Kidney (tissue), 13 donors: ENCODE measurements at regions not wholly inside any gene's neighbourhood (a gene's known extent, or its start where the extent isn't known, plus 50 kb on each side); places are given as distances from the start of the nearest gene placed in this dataset.

ENCODE experiments used
- DNase-seq, 5 donors: peaks; one replicate each; pipeline ENCODE4 v3.0.0-alpha.2; 2013 to 2020
- FAIRE-seq: peaks from 2 replicates; lab custom pipeline; 2012; peaks lifted over from hg19 to GRCh38; lab: Jason Lieb, UNC
- H3K27ac ChIP-seq, 2 donors: one replicate each; pipeline ENCODE4 v1.7.0; 2013; ENCODE audit warnings: low read depth in 2 of 2, low read length in 2 of 2, inconsistent platforms in 1 of 2
- H3K27me3 ChIP-seq: one replicate; pipeline ENCODE4 v1.7.1; 2013; ENCODE audit warnings: low read length, inconsistent platforms; ENCODE audit not compliant: control insufficient read depth, insufficient read depth
- H3K36me3 ChIP-seq, 3 donors: one replicate each; pipeline versions ENCODE4 v1.7.0 to v1.7.1; 2013; ENCODE audit warnings: low read length in 3 of 3, control low read depth in 1 of 3, inconsistent platforms in 1 of 3; ENCODE audit not compliant: insufficient read depth in 3 of 3, control insufficient read depth in 2 of 3
- H3K4me1 ChIP-seq, 3 donors: one replicate each; pipeline versions ENCODE4 v1.7.0 to v1.7.1; 2013; ENCODE audit warnings: low read length in 3 of 3, inconsistent platforms in 1 of 3, low read depth in 1 of 3; ENCODE audit not compliant: control insufficient read depth in 2 of 3, insufficient read depth in 2 of 3
- H3K4me3 ChIP-seq, 3 donors: one replicate each; pipeline versions ENCODE4 v1.7.0 to v1.8.1; 2013; ENCODE audit warnings: low read length in 3 of 3, control low read depth in 1 of 3, inconsistent platforms in 1 of 3
- H3K9ac ChIP-seq, 3 donors: one replicate each; pipeline versions ENCODE4 v1.7.0 to v1.7.1; 2013; ENCODE audit warnings: low read length in 3 of 3, control low read depth in 1 of 3, inconsistent platforms in 1 of 3
- H3K9me3 ChIP-seq, 3 donors: one replicate each; pipeline versions ENCODE4 v1.7.0 to v1.7.1; 2013; ENCODE audit warnings: low read length in 3 of 3, control low read depth in 1 of 3, inconsistent platforms in 1 of 3; ENCODE audit not compliant: control insufficient read depth in 2 of 3, insufficient read depth in 1 of 3
- CTCF ChIP-seq: IDR thresholded peaks from 3 replicates; pipeline ENCODE4 v1.5.1; 2012; ENCODE audit warnings: mild to moderate bottlenecking, moderate library complexity, borderline replicate concordance; ENCODE audit not compliant: insufficient read depth; ENCODE audit errors: extremely low read depth
- intact Hi-C: fragments of 100-400 bp; cut with DNase I; formaldehyde crosslinking; loops from one replicate; pipeline ENCODE4 v1.11.1; 2022
- donor health status: control.
- donor health status: control.
- donor health status: control.
- donor health status: control.
- donor health status: control.
- donor health status: DM: yes; HTN: yes; CAD: no.
- donor health status: Normal renal cell carcinoma (clear cell type).

DNA sequence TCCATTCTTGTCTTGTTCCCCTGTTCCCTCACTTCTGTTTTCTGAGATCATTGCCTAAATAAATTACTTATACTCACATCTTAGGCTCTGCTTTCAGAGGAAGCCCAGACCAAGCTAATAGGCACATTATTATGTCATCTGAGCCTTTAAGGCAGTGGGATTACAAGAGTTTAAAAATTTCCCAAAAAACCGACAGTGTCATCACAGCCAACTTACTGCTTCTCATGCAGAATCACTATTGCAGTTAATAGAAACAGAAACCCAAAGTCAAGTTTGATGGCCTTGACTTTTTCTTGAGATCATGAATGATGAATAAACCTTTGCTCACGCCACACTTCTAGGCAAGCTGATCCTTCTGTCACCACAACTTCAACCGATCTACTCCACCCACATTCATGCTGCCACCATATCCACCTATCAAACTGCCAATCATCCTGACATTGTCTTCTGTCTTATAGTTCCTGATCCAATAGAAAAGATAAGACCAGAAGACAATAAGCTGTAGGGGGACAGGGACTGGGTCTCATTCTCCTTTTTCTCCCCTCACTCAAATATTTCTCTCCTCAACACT is 142.7 kb upstream of the CREB1 start:
- no peak overlapping the region for H3K4me3 ChIP-seq
- H3K27me3 ChIP-seq: no peaks in the 10 kb centered on the region
- no peak overlapping the region for H3K27ac ChIP-seq
- H3K36me3 ChIP-seq: no peaks in the 10 kb centered on the region
- H3K4me1 ChIP-seq: no peaks in the 10 kb centered on the region
- no peak overlapping the region for H3K9ac ChIP-seq
- DNase-seq (no peak), FAIRE-seq (no peak)
- peaks cover 0 to 3% (median 2%) of the 10 kb centered on the region in 3 donors for H3K9me3 ChIP-seq
- intact Hi-C loops: no loop called here
- no peak for TF ChIP-seq CTCF

DNA sequence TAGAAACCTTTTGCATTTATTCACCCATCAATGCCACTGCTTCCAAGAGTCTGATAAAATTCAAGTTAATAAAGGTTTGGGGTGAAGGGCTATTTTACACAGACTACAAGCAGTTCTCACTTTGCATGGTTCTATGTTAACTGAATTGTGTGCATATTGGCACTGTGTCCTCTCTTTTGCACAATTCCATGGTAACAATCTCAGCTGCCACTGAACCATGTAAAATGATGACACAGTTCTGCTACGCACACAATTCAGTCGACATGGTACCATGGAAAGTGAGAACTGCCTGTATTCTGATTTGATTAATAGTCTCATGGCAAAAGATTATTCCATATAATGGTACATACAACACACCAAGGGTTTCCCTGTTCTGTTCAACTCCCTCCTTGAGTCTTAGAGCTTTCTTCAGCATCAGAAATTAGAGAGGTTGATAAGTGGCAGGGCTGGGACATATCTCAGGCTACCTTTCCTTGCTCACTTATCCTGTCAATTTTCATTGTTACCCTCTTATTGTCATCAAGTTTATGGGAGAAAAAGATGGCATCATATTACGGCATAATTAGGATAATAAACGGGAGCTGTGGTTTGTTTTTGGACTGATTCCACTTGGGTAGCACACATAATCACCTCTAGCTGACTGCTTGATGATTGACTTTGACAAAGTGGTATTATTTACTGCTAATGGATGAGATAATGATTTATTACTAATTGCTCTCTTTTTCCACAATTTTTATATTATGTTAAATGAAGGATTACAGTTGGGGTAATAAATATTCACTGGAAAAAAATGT is 139.3 kb upstream of the CREB1 start:
- Histone ChIP-seq H3K9ac (no peak overlapping the region), H3K27me3 (no peaks in the 10 kb centered on the region), H3K4me3 (no peak overlapping the region), H3K9me3 (no peaks in the 10 kb centered on the region), H3K27ac (no peak overlapping the region), H3K36me3 (no peaks in the 10 kb centered on the region), H3K4me1 (no peaks in the 10 kb centered on the region)
- FAIRE-seq (no peak), DNase-seq (no peak)
- no peak for TF ChIP-seq CTCF
- intact Hi-C loops: no loop called here

DNA sequence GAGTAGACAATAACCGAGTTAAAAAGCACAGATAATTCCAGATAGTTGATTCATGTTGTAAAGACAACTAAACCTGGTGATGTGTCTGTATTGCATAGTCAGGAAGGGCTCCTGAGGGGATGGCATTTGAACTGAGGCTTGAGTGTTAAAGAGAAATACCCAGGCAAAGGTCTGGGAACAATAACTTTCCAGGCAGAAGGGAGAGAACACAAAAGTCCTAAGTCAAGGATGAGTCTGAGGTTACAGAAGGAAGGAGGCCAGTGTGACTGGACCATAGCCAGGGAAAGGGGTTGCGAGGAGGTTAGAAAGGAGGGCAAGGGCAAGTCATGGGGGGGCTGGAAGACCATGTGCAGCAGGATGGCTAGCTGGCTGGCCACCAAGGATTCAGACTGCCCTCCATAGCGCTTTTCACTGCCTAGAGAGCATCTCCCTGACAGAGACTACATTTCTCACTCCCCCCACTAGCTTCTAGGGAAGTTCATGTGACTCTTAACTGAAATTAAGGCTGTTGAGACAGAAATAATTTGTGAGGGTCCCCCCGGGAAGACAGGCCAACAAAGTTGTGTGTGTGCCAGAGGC is 135.5 kb upstream of the CREB1 start:
- H3K9me3 ChIP-seq: no peaks in the 10 kb centered on the region
- no peak overlapping the region for H3K27ac ChIP-seq
- no peak for TF ChIP-seq CTCF
- intact Hi-C loops: no loop called here
- no peak overlapping the region for H3K4me3 ChIP-seq
- H3K36me3 ChIP-seq: no peaks in the 10 kb centered on the region
- H3K4me1 ChIP-seq: no peaks in the 10 kb centered on the region
- H3K27me3 ChIP-seq: no peaks in the 10 kb centered on the region
- no peak overlapping the region for H3K9ac ChIP-seq
- no peak for FAIRE-seq
- no peak for DNase-seq
